ENCODE measurements at regions not wholly inside any gene's neighbourhood (a gene's known extent, or its start where the extent isn't known, plus 50 kb on each side); places are given as distances from the start of the nearest gene placed in this dataset.

- Histone ChIP-seq H4K20me1 (ENCODE audit: control insufficient read depth, insufficient read depth) (no peaks in the 10 kb centered on the region), H3K27me3 (replicated peaks in 1 of 2; ENCODE audit: control insufficient read depth in 2 of 2, insufficient read depth in 2 of 2, low read length in 1 of 2) (no peaks in the 10 kb centered on the region), H3K9me3 (replicated peaks; ENCODE audit: control insufficient read depth, insufficient read depth, low read length) (no peaks in the 10 kb centered on the region), H3K4me1 (ENCODE audit: control insufficient read depth, insufficient read depth, low read length) (no peaks in the 10 kb centered on the region), H3K4me3 (no peak overlapping the region), H2AFZ (ENCODE audit: control insufficient read depth, low read depth, low read length) (no peak overlapping the region), H3K9ac (ENCODE audit: control insufficient read depth, insufficient read depth, low read length) (no peak overlapping the region), H3K36me3 (ENCODE audit: control insufficient read depth in 2 of 2, insufficient read depth in 2 of 2, low read length in 1 of 2) (no peaks in the 10 kb centered on the region), H3K79me2 (ENCODE audit: control insufficient read depth, insufficient read depth, low read length) (no peaks in the 10 kb centered on the region), H3K27ac (ENCODE audit: control insufficient read depth, insufficient read depth) (no peak overlapping the region), H3K4me2 (ENCODE audit: control insufficient read depth, insufficient read depth) (no peak overlapping the region)
- TF ChIP-seq E2F8 (IDR thresholded peaks at IDR 0.05; ENCODE audit: low read depth, partially characterized antibody) (no peak), WRNIP1 (IDR thresholded peaks at IDR 0.05; ENCODE audit: borderline replicate concordance, low read depth, low read length) (no peak), SREBF1 (IDR thresholded peaks at IDR 0.05; ENCODE audit: low read length) (no peak), DPF2 (IDR thresholded peaks at IDR 0.05) (no peak), ESRRA (IDR thresholded peaks at IDR 0.05; ENCODE audit: low read length) (no peak), HCFC1 (IDR thresholded peaks at IDR 0.05; ENCODE audit: low read length) (no peak), CHD2 (IDR thresholded peaks at IDR 0.05; ENCODE audit: borderline replicate concordance, low read depth, low read length) (no peak), PAX5 (IDR thresholded peaks at IDR 0.05; ENCODE audit: borderline replicate concordance, low read depth, low read length) (no peak), BHLHE40 (IDR thresholded peaks at IDR 0.05; ENCODE audit: borderline replicate concordance in 1 of 2, low read depth in 2 of 2, low read length in 1 of 2) (no peak), ASH2L (IDR thresholded peaks at IDR 0.05; ENCODE audit: borderline replicate concordance, low read depth) (no peak), SKIL (IDR thresholded peaks at IDR 0.05; ENCODE audit: low read depth, poor library complexity, severe bottlenecking) (no peak)
- ChIA-PET SMC1A (ENCODE audit: uncharacterized antibody, unreplicated experiment) (no interaction called here), CTCF (no interaction called here), RAD21 (ENCODE audit: unreplicated experiment) (no interaction called here), POLR2A (no interaction called here)
- FAIRE-seq (no peak), ATAC-seq (no peak), DNase-seq (ENCODE audit: low read depth, low spot score) (no peak)
- in situ Hi-C loops (cut with MboI) (no loop called here), intact Hi-C loops (cut with micrococcal nuclease; ENCODE audit: unreplicated experiment) (no loop called here)
- BruUV-seq (replicated peaks) = no TSS peak
Observed at GRCh38 chr18:73737990-73738389, 409.6 kb downstream of the FBXO15 start.
